DOHH2 (cell line): ENCODE measurements at regions not wholly inside any gene's neighbourhood (a gene's known extent, or its start where the extent isn't known, plus 50 kb on each side); places are given as distances from the start of the nearest gene placed in this dataset.
A peak's percentile ranks its signal among the peaks of the same experiment; 100 is the strongest.

Experiments
- EZH2phosphoT487 ChIP-seq: fragments of 200-600 bp; sonication (generic); IDR thresholded peaks from 2 replicates; pipeline ENCODE4 v1.6.1; 2017; ENCODE audit warnings: borderline replicate concordance, mild to moderate bottlenecking, antibody characterized with exemption, low read length, moderate library complexity, mixed read lengths
- TF ChIP-seq, protein P1 (sequence below): fragments of 200-600 bp; sonication (generic); IDR thresholded peaks from one replicate; pipeline ENCODE4 v1.5.1; 2014; ENCODE audit warnings: antibody characterized with exemption, mild to moderate bottlenecking, low read depth, low read length; ENCODE audit not compliant: poor library complexity, severe bottlenecking

DNA sequence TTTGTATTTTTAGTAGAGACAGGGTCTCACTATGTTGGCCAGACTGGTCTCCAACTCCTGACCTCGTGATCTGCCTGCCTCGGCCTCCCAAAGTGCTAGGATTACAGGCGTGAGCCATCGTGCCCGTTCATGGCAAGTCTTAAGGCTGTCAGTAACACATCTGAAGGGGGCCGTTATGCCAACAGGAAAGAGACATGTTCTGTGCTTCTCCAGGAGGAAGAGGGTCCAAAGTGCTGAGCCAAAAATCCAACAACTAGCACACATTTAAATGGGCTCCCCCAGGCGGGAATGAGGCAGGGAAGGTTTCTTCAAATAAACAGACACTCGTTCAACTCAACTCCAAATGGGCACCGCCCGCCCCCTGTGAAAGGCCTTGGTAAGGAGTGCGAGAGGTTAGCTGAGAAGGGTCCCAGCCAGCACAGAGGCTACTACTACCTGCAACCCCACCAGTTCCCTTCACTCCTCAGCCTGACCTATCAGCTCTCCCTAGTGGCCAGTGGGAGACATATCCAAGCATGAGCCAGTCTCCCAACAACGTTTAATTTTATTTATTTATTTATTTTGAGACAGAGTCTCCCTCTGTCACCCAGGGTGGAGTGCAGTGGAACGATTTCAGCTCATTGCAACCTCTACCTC lies 84.1 kb upstream of the DMRT1 start:
- TF ChIP-seq, protein P1, sequence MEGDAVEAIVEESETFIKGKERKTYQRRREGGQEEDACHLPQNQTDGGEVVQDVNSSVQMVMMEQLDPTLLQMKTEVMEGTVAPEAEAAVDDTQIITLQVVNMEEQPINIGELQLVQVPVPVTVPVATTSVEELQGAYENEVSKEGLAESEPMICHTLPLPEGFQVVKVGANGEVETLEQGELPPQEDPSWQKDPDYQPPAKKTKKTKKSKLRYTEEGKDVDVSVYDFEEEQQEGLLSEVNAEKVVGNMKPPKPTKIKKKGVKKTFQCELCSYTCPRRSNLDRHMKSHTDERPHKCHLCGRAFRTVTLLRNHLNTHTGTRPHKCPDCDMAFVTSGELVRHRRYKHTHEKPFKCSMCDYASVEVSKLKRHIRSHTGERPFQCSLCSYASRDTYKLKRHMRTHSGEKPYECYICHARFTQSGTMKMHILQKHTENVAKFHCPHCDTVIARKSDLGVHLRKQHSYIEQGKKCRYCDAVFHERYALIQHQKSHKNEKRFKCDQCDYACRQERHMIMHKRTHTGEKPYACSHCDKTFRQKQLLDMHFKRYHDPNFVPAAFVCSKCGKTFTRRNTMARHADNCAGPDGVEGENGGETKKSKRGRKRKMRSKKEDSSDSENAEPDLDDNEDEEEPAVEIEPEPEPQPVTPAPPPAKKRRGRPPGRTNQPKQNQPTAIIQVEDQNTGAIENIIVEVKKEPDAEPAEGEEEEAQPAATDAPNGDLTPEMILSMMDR, result peak; percentile 40
- no peak for TF ChIP-seq EZH2phosphoT487
